Activated naive CD8-positive, alpha-beta T cell treated with anti-CD3 and anti-CD28 coated beads for 36 hours (primary cell): ENCODE measurements at regions not wholly inside any gene's neighbourhood (a gene's known extent, or its start where the extent isn't known, plus 50 kb on each side); places are given as distances from the start of the nearest gene placed in this dataset.
"Not testable (repeated sequence)": the region's sequence is repeated elsewhere in the genome, so short reads cannot be mapped to it uniquely, and the experiment has no call there.

Experiments
- DNase-seq: peaks from one replicate; pipeline ENCODE4 v3.0.0; 2021
- H3K27ac Mint-ChIP-seq: one replicate; pipeline ENCODE4 v1.8.0; 2022; ENCODE audit warnings: mild to moderate bottlenecking, moderate library complexity, mixed read lengths
- H3K27me3 Mint-ChIP-seq: one replicate; pipeline ENCODE4 v1.8.0; 2022; ENCODE audit warnings: mild to moderate bottlenecking, mixed read lengths
- H3K36me3 Mint-ChIP-seq: one replicate; pipeline ENCODE4 v1.8.0; 2021; ENCODE audit warnings: mild to moderate bottlenecking, mixed read lengths
- H3K4me1 Mint-ChIP-seq: one replicate; pipeline ENCODE4 v1.8.0; 2021; ENCODE audit warnings: mixed read lengths
- H3K4me3 Mint-ChIP-seq: one replicate; pipeline ENCODE4 v1.8.0; 2022; ENCODE audit warnings: mild to moderate bottlenecking, moderate library complexity, mixed read lengths
- H3K9me3 Mint-ChIP-seq: one replicate; pipeline ENCODE4 v1.8.0; 2022; ENCODE audit warnings: mixed read lengths

DNA sequence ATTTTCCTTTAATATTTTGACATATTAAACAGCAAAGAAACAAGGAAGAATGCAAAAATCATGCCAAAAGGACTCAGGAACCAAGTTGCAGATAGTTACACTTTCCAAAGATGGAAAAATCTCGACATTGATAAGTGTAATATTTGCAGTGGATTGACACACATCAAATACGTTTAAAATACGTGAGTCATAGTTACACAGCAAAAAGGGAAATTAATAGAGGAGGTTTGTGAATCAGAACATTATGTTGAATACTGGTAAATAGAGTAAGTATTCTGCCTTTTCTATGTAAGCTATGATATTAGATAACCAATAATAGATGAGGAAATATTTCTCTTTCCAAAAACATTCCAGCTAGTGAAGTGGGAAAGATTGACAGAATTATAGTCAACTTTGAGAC lies 1761.3 kb upstream of the IGFBP7 start:
- peaks cover 7% of the 10 kb centered on the region for H3K9me3 Mint-ChIP-seq
- H3K36me3 Mint-ChIP-seq, result no peaks in the 10 kb centered on the region
- DNase-seq, result no peak
- H3K27me3 Mint-ChIP-seq, result no peaks in the 10 kb centered on the region
- no peak overlapping the region for H3K27ac Mint-ChIP-seq
- no peak overlapping the region for H3K4me3 Mint-ChIP-seq
- H3K4me1 Mint-ChIP-seq, result no peaks in the 10 kb centered on the region

GRCh38 chr4:58849026-58849425 lies 1738.8 kb upstream of the IGFBP7 start:
- no peaks in the 10 kb centered on the region for H3K4me1 Mint-ChIP-seq
- H3K27me3 Mint-ChIP-seq, result no peaks in the 10 kb centered on the region
- H3K4me3 Mint-ChIP-seq, result no peak overlapping the region
- H3K36me3 Mint-ChIP-seq, result no peaks in the 10 kb centered on the region
- H3K9me3 Mint-ChIP-seq, result peaks cover 9% of the 10 kb centered on the region
- H3K27ac Mint-ChIP-seq, result no peak overlapping the region
- DNase-seq, result no peak

GRCh38 chr4:58843455-58843854 lies 1733.3 kb upstream of the IGFBP7 start:
- H3K36me3 Mint-ChIP-seq, result no peaks in the 10 kb centered on the region
- no peak overlapping the region for H3K4me3 Mint-ChIP-seq
- no peaks in the 10 kb centered on the region for H3K9me3 Mint-ChIP-seq
- DNase-seq, result no peak
- no peaks in the 10 kb centered on the region for H3K27me3 Mint-ChIP-seq
- H3K4me1 Mint-ChIP-seq, result no peaks in the 10 kb centered on the region
- no peak overlapping the region for H3K27ac Mint-ChIP-seq

GRCh38 chr4:58833126-58833525 lies 1722.9 kb upstream of the IGFBP7 start:
- Mint-ChIP-seq H3K9me3 (no peaks in the 10 kb centered on the region), H3K4me1 (no peaks in the 10 kb centered on the region), H3K27ac (no peak overlapping the region), H3K4me3 (no peak overlapping the region), H3K36me3 (no peaks in the 10 kb centered on the region), H3K27me3 (no peaks in the 10 kb centered on the region)
- DNase-seq, result no peak

- H3K4me3 Mint-ChIP-seq, result no peak overlapping the region
- H3K27ac Mint-ChIP-seq, result no peak overlapping the region
- H3K36me3 Mint-ChIP-seq, result no peaks in the 10 kb centered on the region
- H3K4me1 Mint-ChIP-seq, result no peaks in the 10 kb centered on the region
- peaks cover 5% of the 10 kb centered on the region for H3K9me3 Mint-ChIP-seq
- H3K27me3 Mint-ChIP-seq, result no peaks in the 10 kb centered on the region
- DNase-seq, result no peak
Observed at GRCh38 chr4:58825278-58825677, 1715.1 kb upstream of the IGFBP7 start.

DNA sequence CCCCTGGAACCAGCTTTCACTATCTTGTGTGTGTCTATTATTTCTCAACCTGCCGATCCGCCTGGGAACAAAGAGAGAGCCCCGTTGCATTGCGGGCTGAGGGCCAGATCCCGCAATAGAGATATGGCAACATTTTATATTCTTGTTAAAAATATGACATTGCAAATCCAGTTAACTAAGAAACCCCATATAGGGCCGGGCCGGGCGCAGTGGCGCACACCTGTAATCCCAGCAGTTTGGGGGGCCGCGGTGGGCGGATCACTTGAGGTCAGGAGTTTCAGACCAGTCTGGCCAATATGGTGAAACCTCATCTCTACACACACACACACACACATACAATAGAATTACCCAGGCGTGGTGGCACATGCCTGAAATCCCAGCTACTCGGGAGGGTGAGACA lies 1708.4 kb upstream of the IGFBP7 start:
- H3K27me3 Mint-ChIP-seq, H3K4me1 Mint-ChIP-seq, H3K27ac Mint-ChIP-seq, H3K4me3 Mint-ChIP-seq, H3K36me3 Mint-ChIP-seq, H3K9me3 Mint-ChIP-seq, DNase-seq: not testable (repeated sequence)

DNA sequence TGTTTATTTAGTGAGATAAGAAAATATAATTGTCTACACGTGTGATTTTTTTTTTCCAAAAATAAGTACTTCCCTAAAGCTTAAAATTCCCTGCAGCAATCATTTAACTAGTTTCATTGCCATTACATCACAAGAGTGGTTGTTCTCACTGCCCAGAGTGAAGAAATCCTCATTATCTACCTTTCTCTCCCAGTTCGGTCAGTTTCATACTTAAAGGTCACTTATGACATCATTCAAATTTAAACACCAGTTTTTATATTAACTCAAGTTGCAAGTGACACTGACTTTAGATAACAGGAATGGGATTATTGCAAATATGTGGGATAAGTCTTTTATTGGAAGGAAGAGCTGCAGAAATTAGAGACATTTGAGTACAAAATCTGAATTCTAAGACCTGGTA lies 1699.8 kb upstream of the IGFBP7 start:
- Mint-ChIP-seq H3K27ac (no peak overlapping the region), H3K36me3 (no peaks in the 10 kb centered on the region), H3K9me3 (peaks cover 3% of the 10 kb centered on the region), H3K4me3 (no peak overlapping the region), H3K4me1 (no peaks in the 10 kb centered on the region), H3K27me3 (no peaks in the 10 kb centered on the region)
- no peak for DNase-seq

DNA sequence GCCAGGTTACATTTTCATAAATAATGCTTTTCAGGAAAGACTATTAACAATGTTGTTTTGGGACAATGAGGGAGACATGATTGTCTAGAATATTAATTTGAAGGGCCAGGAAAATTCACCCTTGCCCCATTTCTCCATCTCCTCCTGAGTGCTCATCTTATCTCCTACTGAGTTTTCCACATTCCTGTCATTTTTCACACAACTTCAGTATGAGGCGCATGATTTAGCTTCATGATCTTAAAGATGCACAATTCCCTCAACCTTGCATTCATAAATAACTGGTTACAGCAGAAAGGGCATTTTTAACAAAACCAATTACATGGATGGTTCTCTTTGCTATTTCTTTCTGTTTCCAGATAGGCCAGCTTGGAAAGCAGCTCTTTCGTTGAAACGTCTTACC lies 1699.2 kb upstream of the IGFBP7 start:
- no peaks in the 10 kb centered on the region for H3K4me1 Mint-ChIP-seq
- H3K9me3 Mint-ChIP-seq, result peaks cover 3% of the 10 kb centered on the region
- no peak overlapping the region for H3K27ac Mint-ChIP-seq
- DNase-seq, result no peak
- no peaks in the 10 kb centered on the region for H3K27me3 Mint-ChIP-seq
- H3K36me3 Mint-ChIP-seq, result no peaks in the 10 kb centered on the region
- H3K4me3 Mint-ChIP-seq, result no peak overlapping the region

DNA sequence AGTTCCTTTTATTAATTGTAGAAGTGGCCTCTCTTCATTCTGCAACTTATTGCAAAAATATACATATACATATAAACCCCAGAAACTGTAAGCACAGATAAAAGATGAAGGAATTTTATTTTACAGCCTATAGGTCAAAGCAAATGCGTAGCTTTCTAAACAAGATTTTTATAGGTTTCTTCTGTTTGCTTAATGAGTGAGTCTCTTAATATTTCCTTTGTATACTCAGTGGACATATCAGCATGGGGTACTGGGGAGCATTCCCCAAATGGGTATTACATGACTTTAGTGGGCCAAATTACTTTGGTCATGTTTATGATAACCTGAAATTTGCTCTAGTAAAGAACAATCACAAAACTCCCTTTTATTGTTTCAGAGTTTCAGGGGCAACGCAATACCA lies 1698.6 kb upstream of the IGFBP7 start:
- Mint-ChIP-seq H3K4me3 (no peak overlapping the region), H3K27me3 (no peaks in the 10 kb centered on the region), H3K4me1 (no peaks in the 10 kb centered on the region), H3K36me3 (no peaks in the 10 kb centered on the region), H3K27ac (no peak overlapping the region), H3K9me3 (peaks cover 3% of the 10 kb centered on the region)
- DNase-seq, result no peak

DNA sequence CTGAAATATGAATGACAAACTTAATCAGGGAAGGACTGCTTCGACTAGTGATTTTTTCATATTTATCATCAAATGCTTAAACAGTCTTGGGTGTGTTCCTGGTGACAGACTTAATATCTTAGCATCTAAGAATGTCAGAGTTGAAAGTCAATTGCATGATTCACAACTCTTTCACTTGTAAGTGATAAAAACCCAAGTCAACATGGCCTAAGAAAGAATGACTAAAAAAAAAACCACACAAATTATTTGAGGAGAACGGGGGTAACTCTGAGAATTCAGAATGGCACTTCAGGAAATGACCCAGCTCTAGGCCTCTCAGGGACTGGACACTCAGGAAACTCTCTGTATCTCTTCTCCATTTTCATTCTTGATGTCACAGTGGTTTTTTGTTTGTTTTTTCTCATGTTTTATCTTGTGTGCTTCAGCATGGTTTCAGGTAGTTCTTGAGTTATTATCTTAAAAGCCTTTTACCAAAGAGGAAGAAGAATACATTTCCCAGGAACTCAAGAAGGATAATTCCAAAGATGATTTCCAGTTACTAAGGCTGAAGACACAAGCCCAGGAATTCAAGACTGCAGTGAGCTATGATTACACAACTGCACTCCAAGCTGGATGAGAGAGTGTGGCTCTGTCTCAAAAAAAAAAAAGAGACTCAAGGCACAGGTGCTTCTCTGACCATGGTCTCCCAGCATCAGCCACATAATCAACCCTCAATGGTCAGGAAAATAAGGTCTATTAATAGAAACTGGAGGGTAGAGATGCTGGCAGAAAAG lies 1697.8 kb upstream of the IGFBP7 start:
- no peak for DNase-seq
- Mint-ChIP-seq H3K36me3 (no peaks in the 10 kb centered on the region), H3K9me3 (peaks cover 3% of the 10 kb centered on the region), H3K4me3 (no peak overlapping the region), H3K27ac (no peak overlapping the region), H3K4me1 (no peaks in the 10 kb centered on the region), H3K27me3 (no peaks in the 10 kb centered on the region)

DNA sequence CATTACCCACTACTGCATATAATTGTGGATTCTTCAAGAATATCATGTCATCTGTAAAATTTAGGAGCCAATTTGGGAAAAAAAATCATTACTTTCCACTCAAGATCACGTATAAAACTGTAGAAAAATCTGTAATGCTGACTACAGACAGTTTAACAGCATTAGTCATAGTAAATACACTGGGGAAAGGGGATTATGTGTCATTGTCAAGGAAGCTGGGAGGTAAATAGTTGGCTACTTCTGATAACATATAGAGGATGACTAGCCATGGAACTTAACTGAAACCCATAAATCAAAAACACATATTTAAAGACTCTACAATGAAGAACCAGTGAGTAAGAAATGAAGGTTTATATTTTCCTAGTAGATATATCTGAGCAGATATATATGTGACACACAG lies 1666.4 kb upstream of the IGFBP7 start:
- Mint-ChIP-seq H3K36me3 (no peaks in the 10 kb centered on the region), H3K4me3 (no peak overlapping the region), H3K4me1 (no peaks in the 10 kb centered on the region), H3K9me3 (peaks cover 3% of the 10 kb centered on the region), H3K27ac (no peak overlapping the region), H3K27me3 (no peaks in the 10 kb centered on the region)
- no peak for DNase-seq

GRCh38 chr4:58767598-58767997 lies 1657.4 kb upstream of the IGFBP7 start:
- DNase-seq, result no peak
- no peak overlapping the region for H3K4me3 Mint-ChIP-seq
- H3K36me3 Mint-ChIP-seq, result no peaks in the 10 kb centered on the region
- H3K9me3 Mint-ChIP-seq, result peaks cover 8% of the 10 kb centered on the region
- H3K27me3 Mint-ChIP-seq, result no peaks in the 10 kb centered on the region
- H3K4me1 Mint-ChIP-seq, result no peaks in the 10 kb centered on the region
- no peak overlapping the region for H3K27ac Mint-ChIP-seq

- Mint-ChIP-seq H3K9me3 (peaks cover 9% of the 10 kb centered on the region), H3K4me1 (no peaks in the 10 kb centered on the region), H3K4me3 (no peak overlapping the region), H3K27ac (no peak overlapping the region), H3K27me3 (no peaks in the 10 kb centered on the region), H3K36me3 (no peaks in the 10 kb centered on the region)
- no peak for DNase-seq
Observed at GRCh38 chr4:58766763-58767162, 1656.6 kb upstream of the IGFBP7 start.

DNA sequence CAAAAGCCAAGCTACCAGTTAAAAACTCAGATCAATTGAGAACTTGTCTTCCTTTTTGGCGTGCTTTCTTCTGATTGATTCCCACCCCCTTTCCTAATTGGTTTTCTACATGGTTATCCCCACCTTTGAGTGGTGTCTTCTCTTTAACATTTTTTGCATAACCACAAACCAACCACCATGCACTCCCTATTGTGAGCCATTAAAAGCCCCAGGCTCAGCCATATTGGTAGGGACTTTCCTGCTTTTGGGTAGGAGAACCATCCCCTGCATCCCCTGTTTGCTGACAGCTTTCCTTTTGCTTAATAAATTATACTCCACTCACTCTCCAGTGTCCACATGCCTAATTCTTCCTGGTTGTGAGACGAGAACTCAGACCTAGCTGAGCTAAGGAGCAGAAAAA lies 1651.4 kb upstream of the IGFBP7 start:
- Mint-ChIP-seq H3K27me3 (no peaks in the 10 kb centered on the region), H3K27ac (no peak overlapping the region), H3K4me3 (no peak overlapping the region), H3K4me1 (no peaks in the 10 kb centered on the region), H3K9me3 (peaks cover 3% of the 10 kb centered on the region), H3K36me3 (no peaks in the 10 kb centered on the region)
- no peak for DNase-seq

DNA sequence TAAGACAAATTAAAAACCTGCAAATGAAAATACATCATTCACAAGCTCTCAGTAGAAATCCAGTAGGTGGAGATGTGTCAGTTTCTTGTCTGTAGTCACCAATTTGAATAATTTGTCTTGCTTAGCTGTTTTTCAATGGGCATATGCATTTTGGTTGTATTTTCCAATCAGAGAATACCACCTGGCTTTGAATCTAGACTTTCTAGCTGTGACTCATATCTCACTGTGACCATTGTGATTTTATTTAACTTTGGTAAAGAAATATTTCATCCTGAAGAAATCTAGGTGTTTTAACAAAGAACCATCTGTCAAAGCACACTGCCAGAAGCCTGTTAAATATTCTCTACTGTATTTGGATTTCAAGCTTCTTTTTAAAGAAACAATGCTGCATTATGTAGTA lies 1650.6 kb upstream of the IGFBP7 start:
- Mint-ChIP-seq H3K27me3 (no peaks in the 10 kb centered on the region), H3K4me3 (no peak overlapping the region), H3K4me1 (no peaks in the 10 kb centered on the region), H3K9me3 (peaks cover 3% of the 10 kb centered on the region), H3K36me3 (no peaks in the 10 kb centered on the region), H3K27ac (no peak overlapping the region)
- no peak for DNase-seq

DNA sequence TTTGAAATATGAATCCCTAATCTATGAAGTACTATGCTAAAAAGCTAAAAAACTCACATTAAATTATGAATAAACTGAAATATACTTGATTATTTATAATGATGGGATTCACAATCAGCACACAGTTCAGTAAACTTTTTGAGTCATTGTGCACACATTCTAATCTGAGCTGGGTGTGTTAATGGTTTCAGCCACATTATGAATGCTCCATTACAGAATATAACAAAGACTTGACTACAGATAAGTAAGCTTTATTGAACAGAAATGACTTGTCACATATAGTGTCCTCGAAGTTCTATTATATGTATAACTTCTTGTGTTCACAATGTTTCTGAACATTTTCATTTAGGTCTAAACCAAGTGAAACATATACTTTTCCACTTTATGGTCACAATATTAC lies 1649.9 kb upstream of the IGFBP7 start:
- no peak for DNase-seq
- Mint-ChIP-seq H3K27me3 (no peaks in the 10 kb centered on the region), H3K4me1 (no peaks in the 10 kb centered on the region), H3K9me3 (peaks cover 3% of the 10 kb centered on the region), H3K36me3 (no peaks in the 10 kb centered on the region), H3K27ac (no peak overlapping the region), H3K4me3 (no peak overlapping the region)
